ENCODE measurements at regions not wholly inside any gene's neighbourhood (a gene's known extent, or its start where the extent isn't known, plus 50 kb on each side); places are given as distances from the start of the nearest gene placed in this dataset.
A peak's percentile ranks its signal among the peaks of the same experiment; 100 is the strongest.
"Not testable (repeated sequence)": the region's sequence is repeated elsewhere in the genome, so short reads cannot be mapped to it uniquely, and the experiment has no call there.

GRCh38 chr1:78292361-78292760 lies 198.4 kb upstream of the PTGFR start:
- Histone ChIP-seq H3K27me3 (ENCODE audit: insufficient read depth, low read length) (no peaks in the 10 kb centered on the region), H2AFZ (ENCODE audit: low read length, unreplicated experiment) (no peak overlapping the region), H3K36me3 (ENCODE audit: insufficient read depth, low read length) (no peaks in the 10 kb centered on the region), H3K79me2 (ENCODE audit: control insufficient read depth, insufficient read depth, low read length, unreplicated experiment) (no peaks in the 10 kb centered on the region), H3K4me1 (ENCODE audit: control insufficient read depth, insufficient read depth, low read length, unreplicated experiment) (peaks cover 5% of the 10 kb centered on the region), H3K4me3 (ENCODE audit: low read depth, low read length) (no peak overlapping the region), H3K27ac (ENCODE audit: low read depth, low read length) (no peak overlapping the region)

DNA sequence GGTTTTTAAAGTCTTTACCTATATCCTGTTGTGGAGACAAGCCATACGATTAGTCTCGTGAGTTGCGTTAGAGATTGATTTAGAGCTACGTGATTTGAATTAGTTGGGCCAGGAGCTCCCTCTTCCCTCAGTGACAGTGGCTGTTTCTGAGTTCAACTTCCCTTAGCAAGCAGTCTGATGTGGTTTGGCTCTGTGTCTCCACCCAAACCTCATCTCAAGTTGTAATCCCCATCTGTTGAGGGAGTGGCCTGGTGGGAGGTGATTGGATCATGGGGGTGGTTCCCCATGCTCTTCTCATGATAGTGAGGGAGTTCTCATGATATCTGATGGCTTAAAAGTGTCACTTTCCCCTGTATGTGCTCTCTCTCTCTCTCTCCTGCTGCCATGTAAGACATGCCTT lies 192.9 kb upstream of the PTGFR start:
- Histone ChIP-seq H2AFZ (ENCODE audit: low read length, unreplicated experiment) (no peak overlapping the region), H3K4me3 (ENCODE audit: low read depth, low read length) (no peak overlapping the region), H3K4me1 (ENCODE audit: control insufficient read depth, insufficient read depth, low read length, unreplicated experiment) (no peaks in the 10 kb centered on the region), H3K36me3 (ENCODE audit: insufficient read depth, low read length) (no peaks in the 10 kb centered on the region), H3K27ac (ENCODE audit: low read depth, low read length) (no peak overlapping the region), H3K79me2 (ENCODE audit: control insufficient read depth, insufficient read depth, low read length, unreplicated experiment) (no peaks in the 10 kb centered on the region), H3K27me3 (ENCODE audit: insufficient read depth, low read length) (no peaks in the 10 kb centered on the region)

GRCh38 chr1:78298349-78298748 lies 192.4 kb upstream of the PTGFR start:
- no peaks in the 10 kb centered on the region for H3K36me3 ChIP-seq (ENCODE audit: insufficient read depth, low read length)
- H3K79me2 ChIP-seq (ENCODE audit: control insufficient read depth, insufficient read depth, low read length, unreplicated experiment) = no peaks in the 10 kb centered on the region
- H3K27ac ChIP-seq (ENCODE audit: low read depth, low read length) = no peak overlapping the region
- H3K4me1 ChIP-seq (ENCODE audit: control insufficient read depth, insufficient read depth, low read length, unreplicated experiment) = peaks cover 3% of the 10 kb centered on the region
- no peak overlapping the region for H3K4me3 ChIP-seq (ENCODE audit: low read depth, low read length)
- no peak overlapping the region for H2AFZ ChIP-seq (ENCODE audit: low read length, unreplicated experiment)
- no peaks in the 10 kb centered on the region for H3K27me3 ChIP-seq (ENCODE audit: insufficient read depth, low read length)

DNA sequence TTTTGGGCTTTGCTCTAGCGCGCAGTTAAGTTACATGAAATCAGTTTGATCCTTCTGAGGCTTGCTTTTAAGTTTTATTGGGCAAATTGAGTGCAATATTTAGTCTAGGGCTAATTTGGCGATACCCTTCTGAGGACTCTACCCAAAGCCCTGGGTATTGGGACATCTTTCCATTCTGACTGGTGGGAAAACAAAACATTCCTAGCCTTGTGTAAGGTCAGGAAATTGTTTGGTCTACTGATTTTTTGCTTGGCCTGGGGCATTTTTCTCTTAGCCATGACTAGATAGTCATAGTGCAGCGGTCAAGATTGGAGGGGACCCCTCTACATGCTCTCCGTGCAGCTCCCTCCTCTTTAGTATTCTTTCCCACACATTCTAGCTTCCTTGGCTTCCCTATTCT lies 189.6 kb upstream of the PTGFR start:
- Histone ChIP-seq H3K79me2 (ENCODE audit: control insufficient read depth, insufficient read depth, low read length, unreplicated experiment) (no peaks in the 10 kb centered on the region), H2AFZ (ENCODE audit: low read length, unreplicated experiment) (no peak overlapping the region), H3K27me3 (ENCODE audit: insufficient read depth, low read length) (no peaks in the 10 kb centered on the region), H3K27ac (ENCODE audit: low read depth, low read length) (no peak overlapping the region), H3K4me3 (ENCODE audit: low read depth, low read length) (no peak overlapping the region), H3K4me1 (ENCODE audit: control insufficient read depth, insufficient read depth, low read length, unreplicated experiment) (peaks cover 22% of the 10 kb centered on the region), H3K36me3 (ENCODE audit: insufficient read depth, low read length) (no peaks in the 10 kb centered on the region)

DNA sequence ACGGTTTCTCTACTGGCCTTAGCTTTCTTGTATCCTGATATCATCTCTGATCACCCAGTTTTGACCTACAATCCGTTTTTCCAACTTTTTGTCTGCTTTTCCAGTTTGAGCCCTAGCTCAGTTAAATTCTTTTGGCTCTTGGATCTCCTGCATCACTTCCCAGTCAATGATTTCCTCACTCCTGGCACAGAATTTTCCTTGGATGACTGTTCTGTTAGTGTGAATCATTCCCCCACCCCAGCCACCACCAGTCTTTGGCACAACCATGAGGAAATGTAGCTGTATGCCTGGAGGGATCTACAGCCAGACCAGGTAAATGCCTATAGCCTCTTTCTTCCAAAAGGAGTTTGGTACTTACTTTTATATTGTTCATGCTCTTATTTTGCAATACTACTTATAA lies 187.2 kb upstream of the PTGFR start:
- H3K36me3 ChIP-seq (ENCODE audit: insufficient read depth, low read length) = no peaks in the 10 kb centered on the region
- H3K79me2 ChIP-seq (ENCODE audit: control insufficient read depth, insufficient read depth, low read length, unreplicated experiment) = no peaks in the 10 kb centered on the region
- H3K27me3 ChIP-seq (ENCODE audit: insufficient read depth, low read length) = no peaks in the 10 kb centered on the region
- H3K27ac ChIP-seq (ENCODE audit: low read depth, low read length) = peak overlapping the region; percentile 46
- H3K4me3 ChIP-seq (ENCODE audit: low read depth, low read length) = no peak overlapping the region
- H3K4me1 ChIP-seq (ENCODE audit: control insufficient read depth, insufficient read depth, low read length, unreplicated experiment) = peaks cover 22% of the 10 kb centered on the region
- peak overlapping the region; percentile 2 for H2AFZ ChIP-seq (ENCODE audit: low read length, unreplicated experiment)

DNA sequence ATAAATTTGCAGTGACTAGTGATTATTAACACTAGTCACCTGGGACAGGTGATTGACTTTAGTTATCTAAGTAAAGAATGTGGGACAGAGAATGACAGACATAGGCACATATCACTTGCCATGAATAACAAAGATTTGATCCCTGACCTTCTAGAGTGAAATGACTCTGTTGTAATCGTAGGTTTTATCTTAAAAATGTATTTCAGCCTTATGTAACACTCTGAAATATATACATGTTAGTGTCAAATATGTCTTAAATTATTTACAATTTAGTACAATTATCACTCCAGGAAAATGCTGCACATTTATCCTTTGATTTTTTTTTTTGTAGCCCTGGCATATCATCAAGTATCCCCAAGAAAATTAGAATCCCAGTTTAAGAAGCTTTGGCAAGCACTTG lies 186.4 kb upstream of the PTGFR start:
- Histone ChIP-seq H3K4me1 (ENCODE audit: control insufficient read depth, insufficient read depth, low read length, unreplicated experiment) (peaks cover 22% of the 10 kb centered on the region), H2AFZ (ENCODE audit: low read length, unreplicated experiment) (no peak overlapping the region), H3K27ac (ENCODE audit: low read depth, low read length) (peak overlapping the region; percentile 12), H3K79me2 (ENCODE audit: control insufficient read depth, insufficient read depth, low read length, unreplicated experiment) (no peaks in the 10 kb centered on the region), H3K4me3 (ENCODE audit: low read depth, low read length) (no peak overlapping the region), H3K36me3 (ENCODE audit: insufficient read depth, low read length) (no peaks in the 10 kb centered on the region), H3K27me3 (ENCODE audit: insufficient read depth, low read length) (no peaks in the 10 kb centered on the region)

GRCh38 chr1:78304761-78305160 lies 186.0 kb upstream of the PTGFR start:
- Histone ChIP-seq H3K27ac (ENCODE audit: low read depth, low read length) (no peak overlapping the region), H3K79me2 (ENCODE audit: control insufficient read depth, insufficient read depth, low read length, unreplicated experiment) (no peaks in the 10 kb centered on the region), H3K4me1 (ENCODE audit: control insufficient read depth, insufficient read depth, low read length, unreplicated experiment) (peaks cover 22% of the 10 kb centered on the region), H3K4me3 (ENCODE audit: low read depth, low read length) (no peak overlapping the region), H3K36me3 (ENCODE audit: insufficient read depth, low read length) (no peaks in the 10 kb centered on the region), H2AFZ (ENCODE audit: low read length, unreplicated experiment) (no peak overlapping the region), H3K27me3 (ENCODE audit: insufficient read depth, low read length) (no peaks in the 10 kb centered on the region)

GRCh38 chr1:78310261-78310660 lies 180.5 kb upstream of the PTGFR start:
- H3K79me2 ChIP-seq (ENCODE audit: control insufficient read depth, insufficient read depth, low read length, unreplicated experiment); H2AFZ ChIP-seq (ENCODE audit: low read length, unreplicated experiment); H3K4me3 ChIP-seq (ENCODE audit: low read depth, low read length); H3K36me3 ChIP-seq (ENCODE audit: insufficient read depth, low read length); H3K27ac ChIP-seq (ENCODE audit: low read depth, low read length); H3K27me3 ChIP-seq (ENCODE audit: insufficient read depth, low read length); H3K4me1 ChIP-seq (ENCODE audit: control insufficient read depth, insufficient read depth, low read length, unreplicated experiment): not testable (repeated sequence)

DNA sequence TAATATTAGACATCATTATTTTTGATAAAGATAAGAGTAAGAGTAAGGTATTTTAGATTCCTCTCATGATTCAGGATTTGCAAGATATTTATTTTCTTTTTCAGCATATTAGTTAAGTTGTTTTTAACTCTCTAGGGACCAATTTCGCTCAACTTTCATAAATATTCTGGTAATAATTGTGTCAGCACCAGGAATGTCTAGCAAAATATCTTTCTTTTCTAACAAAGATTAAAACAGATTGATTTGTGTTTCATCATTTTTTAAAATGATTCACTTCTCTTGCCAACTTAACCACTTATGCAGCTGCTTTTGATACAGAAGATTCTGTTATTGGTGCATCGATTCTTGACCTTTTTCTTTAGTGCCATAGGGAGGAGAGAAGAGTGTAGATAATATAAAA lies 172.8 kb upstream of the PTGFR start:
- Histone ChIP-seq H3K79me2 (ENCODE audit: control insufficient read depth, insufficient read depth, low read length, unreplicated experiment) (no peaks in the 10 kb centered on the region), H3K4me3 (ENCODE audit: low read depth, low read length) (no peak overlapping the region), H3K36me3 (ENCODE audit: insufficient read depth, low read length) (no peaks in the 10 kb centered on the region), H3K4me1 (ENCODE audit: control insufficient read depth, insufficient read depth, low read length, unreplicated experiment) (peaks cover 12% of the 10 kb centered on the region), H2AFZ (ENCODE audit: low read length, unreplicated experiment) (no peak overlapping the region), H3K27me3 (ENCODE audit: insufficient read depth, low read length) (no peaks in the 10 kb centered on the region), H3K27ac (ENCODE audit: low read depth, low read length) (no peak overlapping the region)

DNA sequence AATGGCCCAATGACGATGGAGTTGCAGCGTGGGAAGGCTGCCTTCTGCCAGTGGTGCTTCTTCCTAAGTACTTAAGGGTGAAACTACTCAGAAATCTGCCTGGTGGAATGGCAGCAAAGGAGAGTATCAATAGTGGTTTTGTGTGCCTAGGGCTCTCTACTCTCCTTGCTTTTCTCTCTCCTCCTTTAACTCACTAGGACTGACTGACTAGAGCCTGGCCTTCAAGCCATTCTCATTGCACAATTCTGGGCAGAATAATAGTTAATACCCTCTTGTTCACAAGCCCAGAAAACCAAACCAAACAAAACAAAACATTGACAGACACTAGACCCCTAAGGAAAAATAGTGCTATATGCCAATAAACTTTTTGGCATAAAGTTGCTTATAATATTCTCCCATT lies 171.2 kb upstream of the PTGFR start:
- Histone ChIP-seq H3K79me2 (ENCODE audit: control insufficient read depth, insufficient read depth, low read length, unreplicated experiment) (no peaks in the 10 kb centered on the region), H3K27ac (ENCODE audit: low read depth, low read length) (no peak overlapping the region), H3K27me3 (ENCODE audit: insufficient read depth, low read length) (no peaks in the 10 kb centered on the region), H3K4me1 (ENCODE audit: control insufficient read depth, insufficient read depth, low read length, unreplicated experiment) (peaks cover 12% of the 10 kb centered on the region), H2AFZ (ENCODE audit: low read length, unreplicated experiment) (no peak overlapping the region), H3K4me3 (ENCODE audit: low read depth, low read length) (no peak overlapping the region), H3K36me3 (ENCODE audit: insufficient read depth, low read length) (no peaks in the 10 kb centered on the region)

DNA sequence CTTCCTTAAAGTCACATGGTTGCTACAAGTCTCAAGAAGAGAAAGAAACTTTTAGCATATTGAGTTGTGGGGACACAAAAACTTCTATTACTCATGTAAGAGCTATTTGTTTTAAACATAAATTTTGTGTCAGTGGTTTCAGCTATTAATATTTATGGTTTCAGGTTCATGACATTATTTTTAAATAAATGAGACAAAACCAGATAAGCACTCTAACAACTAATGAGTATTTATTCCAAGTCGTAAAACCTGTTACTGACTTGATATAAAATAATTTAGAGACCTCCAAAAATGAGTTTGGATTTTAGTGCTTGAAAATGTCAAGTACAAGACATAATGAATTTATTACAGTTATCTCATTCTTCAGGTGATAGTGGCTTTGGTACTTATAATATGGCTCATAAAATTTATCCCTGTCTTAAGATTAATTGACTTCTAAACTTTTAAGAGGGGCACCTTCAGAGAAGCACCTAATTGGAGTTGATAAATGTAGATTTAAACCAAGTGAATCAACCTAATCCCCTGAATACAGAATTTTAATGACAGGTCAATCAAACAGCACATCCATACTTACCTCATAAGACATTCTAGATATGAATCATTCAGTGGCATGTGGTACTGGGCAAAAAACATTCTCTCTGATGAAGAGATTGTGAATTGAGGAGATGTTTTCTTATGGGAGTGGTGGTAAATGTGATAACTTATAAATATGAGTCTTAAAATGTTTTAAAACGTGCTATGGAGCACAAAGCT lies 167.7 kb upstream of the PTGFR start:
- no peak overlapping the region for H3K27ac ChIP-seq (ENCODE audit: low read depth, low read length)
- H3K4me1 ChIP-seq (ENCODE audit: control insufficient read depth, insufficient read depth, low read length, unreplicated experiment) = peaks cover 7% of the 10 kb centered on the region
- H3K79me2 ChIP-seq (ENCODE audit: control insufficient read depth, insufficient read depth, low read length, unreplicated experiment) = no peaks in the 10 kb centered on the region
- no peaks in the 10 kb centered on the region for H3K36me3 ChIP-seq (ENCODE audit: insufficient read depth, low read length)
- no peak overlapping the region for H3K4me3 ChIP-seq (ENCODE audit: low read depth, low read length)
- H3K27me3 ChIP-seq (ENCODE audit: insufficient read depth, low read length) = no peaks in the 10 kb centered on the region
- H2AFZ ChIP-seq (ENCODE audit: low read length, unreplicated experiment) = no peak overlapping the region

All from ACC112 (cell line).